Endothelial cell of umbilical vein (primary cell): ENCODE measurements at regions not wholly inside any gene's neighbourhood (a gene's known extent, or its start where the extent isn't known, plus 50 kb on each side); places are given as distances from the start of the nearest gene placed in this dataset.

Experiments
- BruUV-seq: library from RNA; stranded (reverse); fragments of 400-500 nt; replicated peaks from 2 replicates; lab custom pipeline; 2021; lab: Mats Ljungman, UMichigan
- CTCF ChIA-PET: fragments of 300-600, 350-600 bp; sonication (Branson Sonifier 250); formaldehyde crosslinking; loops from one replicate; lab custom pipeline; 2021; ENCODE audit warnings: antibody characterized with exemption, inconsistent platforms; lab: Charles Lee
- POLR2A ChIA-PET: fragments of 300-600, 350-600 bp; sonication (Branson Sonifier 250); formaldehyde crosslinking; loops from one replicate; lab custom pipeline; 2021; ENCODE audit warnings: antibody characterized with exemption, inconsistent platforms; lab: Charles Lee
- DNase-seq: peaks from one replicate; pipeline ENCODE4 v3.0.0-alpha.2; 2011; ENCODE audit warnings: low read depth, low spot score
- FAIRE-seq: peaks from 2 replicates; lab custom pipeline; 2011; peaks lifted over from hg19 to GRCh38; lab: Jason Lieb, UNC
- H2AFZ ChIP-seq: 2 replicates; pipeline ENCODE4 v1.6.0; 2012; ENCODE audit warnings: low read depth, low read length, control low read depth, inconsistent platforms
- H3K27ac ChIP-seq: 2 replicates; pipeline ENCODE4 v1.5.1; 2011; ENCODE audit warnings: low read depth, mild to moderate bottlenecking, control low read depth, low read length, moderate library complexity; ENCODE audit not compliant: insufficient read depth
- H3K27me3 ChIP-seq, 2 experiments: 2 replicates each; pipeline versions ENCODE4 v1.6.0 to v1.6.1; 2011; ENCODE audit warnings: low read length in 2 of 2, mixed read lengths in 1 of 2; ENCODE audit not compliant: control insufficient read depth in 2 of 2, insufficient read depth in 2 of 2
- H3K36me3 ChIP-seq, 2 experiments: 2 replicates in 1 of 2; 3 replicates in 1 of 2; pipeline ENCODE4 v1.5.1; 2011; ENCODE audit warnings: low read length in 2 of 2, mild to moderate bottlenecking in 1 of 2, moderate library complexity in 1 of 2; ENCODE audit not compliant: control insufficient read depth in 2 of 2, insufficient read depth in 2 of 2; ENCODE audit errors: extremely low read depth in 1 of 2
- H3K4me1 ChIP-seq: 3 replicates; pipeline ENCODE4 v1.5.1; 2011; ENCODE audit warnings: mild to moderate bottlenecking, low read length; ENCODE audit not compliant: control insufficient read depth, insufficient read depth; ENCODE audit errors: extremely low read depth
- H3K4me2 ChIP-seq: 2 replicates; pipeline ENCODE4 v1.6.1; 2011; ENCODE audit warnings: low read length, control low read depth, mixed read lengths; ENCODE audit not compliant: insufficient read depth
- H3K4me3 ChIP-seq, 3 experiments: fragments of 200-600 bp in 1 of 3; sonication (generic), shearing (Covaris generic) in 1 of 3; replicated peaks in 1 of 3; 2 replicates each; pipeline ENCODE4 v1.5.1; 2011 to 2016; ENCODE audit warnings: control low read depth in 3 of 3, low read length in 3 of 3, mild to moderate bottlenecking in 2 of 3, inconsistent platforms in 1 of 3, low read depth in 1 of 3, moderate library complexity in 1 of 3; ENCODE audit not compliant: insufficient read depth in 1 of 3
- H3K79me2 ChIP-seq: 2 replicates; pipeline ENCODE4 v1.6.0; 2012; ENCODE audit warnings: low read length, inconsistent platforms; ENCODE audit not compliant: control insufficient read depth, insufficient read depth
- H3K9ac ChIP-seq: replicated peaks from 2 replicates; pipeline ENCODE3; 2011; ENCODE audit warnings: low read length, control low read depth; ENCODE audit not compliant: insufficient read depth; ENCODE audit errors: extremely low read depth
- H3K9me1 ChIP-seq: replicated peaks from 3 replicates; pipeline ENCODE4 v1.6.0; 2011; ENCODE audit warnings: mild to moderate bottlenecking, low read length; ENCODE audit not compliant: control insufficient read depth, insufficient read depth; ENCODE audit errors: extremely low read depth
- H3K9me3 ChIP-seq: replicated peaks from 2 replicates; pipeline ENCODE4 v1.5.1; 2012; ENCODE audit warnings: low read length, inconsistent platforms; ENCODE audit not compliant: control insufficient read depth, insufficient read depth
- H4K20me1 ChIP-seq: replicated peaks from 2 replicates; pipeline ENCODE3; 2011; ENCODE audit warnings: mild to moderate bottlenecking, low read length; ENCODE audit not compliant: control insufficient read depth, insufficient read depth; ENCODE audit errors: extremely low read depth
- EZH2 ChIP-seq: IDR thresholded peaks from 2 replicates; pipeline ENCODE4 v1.6.1; 2012; ENCODE audit warnings: borderline replicate concordance, low read depth, mild to moderate bottlenecking, moderate library complexity, low read length, inconsistent platforms; ENCODE audit not compliant: severe bottlenecking
- FOS ChIP-seq: IDR thresholded peaks from 2 replicates; pipeline ENCODE4 v1.6.1; 2011; ENCODE audit warnings: mild to moderate bottlenecking, low read length, moderate library complexity, borderline replicate concordance; ENCODE audit not compliant: insufficient read depth
- GATA2 ChIP-seq: IDR thresholded peaks from 2 replicates; pipeline ENCODE4 v1.7.0; 2011; ENCODE audit warnings: low read depth, mild to moderate bottlenecking, moderate library complexity, mixed read lengths, low read length; ENCODE audit not compliant: insufficient read length, insufficient read depth
- JUN ChIP-seq: IDR thresholded peaks from 2 replicates; pipeline ENCODE4 v1.6.1; 2011; ENCODE audit warnings: borderline replicate concordance, low read depth; ENCODE audit not compliant: insufficient read length, insufficient read depth
- MYC ChIP-seq: IDR thresholded peaks from one replicate; pipeline ENCODE4 v1.6.1; 2011; ENCODE audit warnings: mild to moderate bottlenecking, low read depth, low read length
- POLR2A ChIP-seq: IDR thresholded peaks from 2 replicates; pipeline ENCODE4 v1.6.1; 2012; ENCODE audit warnings: low read depth, mild to moderate bottlenecking, control low read depth, low read length
- POLR2AphosphoS5 ChIP-seq: IDR thresholded peaks from 2 replicates; pipeline ENCODE4 v1.6.1; 2012; ENCODE audit warnings: low read depth, mild to moderate bottlenecking, control low read depth, low read length, moderate library complexity; ENCODE audit not compliant: insufficient read depth
- dilution Hi-C: fragments of 300-500 bp; cut with MboI; formaldehyde crosslinking; loops from one replicate; pipeline ENCODE4 v1.15.0; 2019; ENCODE audit warnings: low sequenced_read_pairs; ENCODE audit not compliant: extremely low pct_ligation_motif_present
- intact Hi-C: fragments of 100-400 bp; cut with micrococcal nuclease; formaldehyde crosslinking; loops from one replicate; pipeline ENCODE4 v1.10.0; 2022
- TF ChIP-seq, protein P1 (sequence below), 2 donors: IDR thresholded peaks; 1 replicate in 1 of 2; 2 replicates in 1 of 2; pipeline ENCODE4 v1.5.1; 2011; ENCODE audit warnings: low read length in 2 of 2, mild to moderate bottlenecking in 2 of 2, moderate library complexity in 2 of 2, control low read depth in 1 of 2, inconsistent platforms in 1 of 2, low read depth in 1 of 2; ENCODE audit not compliant: insufficient read depth in 1 of 2; ENCODE audit errors: extremely low read depth in 1 of 2
- TF ChIP-seq, protein P2 (sequence below): IDR thresholded peaks from 2 replicates; pipeline ENCODE4 v1.6.1; 2011; ENCODE audit not compliant: insufficient read depth, insufficient read length

GRCh38 chr4:180098586-180098985 lies 2144.6 kb upstream of the TENM3 start:
- no peak overlapping the region for H3K9ac ChIP-seq
- no peaks in the 10 kb centered on the region for H3K9me1 ChIP-seq
- TF ChIP-seq MYC, result no peak
- TF ChIP-seq, protein P1, sequence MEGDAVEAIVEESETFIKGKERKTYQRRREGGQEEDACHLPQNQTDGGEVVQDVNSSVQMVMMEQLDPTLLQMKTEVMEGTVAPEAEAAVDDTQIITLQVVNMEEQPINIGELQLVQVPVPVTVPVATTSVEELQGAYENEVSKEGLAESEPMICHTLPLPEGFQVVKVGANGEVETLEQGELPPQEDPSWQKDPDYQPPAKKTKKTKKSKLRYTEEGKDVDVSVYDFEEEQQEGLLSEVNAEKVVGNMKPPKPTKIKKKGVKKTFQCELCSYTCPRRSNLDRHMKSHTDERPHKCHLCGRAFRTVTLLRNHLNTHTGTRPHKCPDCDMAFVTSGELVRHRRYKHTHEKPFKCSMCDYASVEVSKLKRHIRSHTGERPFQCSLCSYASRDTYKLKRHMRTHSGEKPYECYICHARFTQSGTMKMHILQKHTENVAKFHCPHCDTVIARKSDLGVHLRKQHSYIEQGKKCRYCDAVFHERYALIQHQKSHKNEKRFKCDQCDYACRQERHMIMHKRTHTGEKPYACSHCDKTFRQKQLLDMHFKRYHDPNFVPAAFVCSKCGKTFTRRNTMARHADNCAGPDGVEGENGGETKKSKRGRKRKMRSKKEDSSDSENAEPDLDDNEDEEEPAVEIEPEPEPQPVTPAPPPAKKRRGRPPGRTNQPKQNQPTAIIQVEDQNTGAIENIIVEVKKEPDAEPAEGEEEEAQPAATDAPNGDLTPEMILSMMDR (IDR thresholded peaks at IDR 0.05; ENCODE audit: extremely low read depth in 1 of 2, insufficient read depth in 1 of 2, low read depth in 1 of 2, low read length in 2 of 2), result no peak
- no peak for TF ChIP-seq EZH2
- TF ChIP-seq FOS, result no peak
- TF ChIP-seq, protein P2, sequence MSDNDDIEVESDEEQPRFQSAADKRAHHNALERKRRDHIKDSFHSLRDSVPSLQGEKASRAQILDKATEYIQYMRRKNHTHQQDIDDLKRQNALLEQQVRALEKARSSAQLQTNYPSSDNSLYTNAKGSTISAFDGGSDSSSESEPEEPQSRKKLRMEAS, result no peak
- POLR2A ChIA-PET, result no interaction called here
- FAIRE-seq (no peak), DNase-seq (no peak)
- no peaks in the 10 kb centered on the region for H3K4me1 ChIP-seq
- no peak overlapping the region for H3K4me2 ChIP-seq
- no peak overlapping the region for H3K27ac ChIP-seq
- H3K9me3 ChIP-seq, result peaks cover 3% of the 10 kb centered on the region
- intact Hi-C loops (no loop called here), dilution Hi-C loops (no loop called here)
- H3K36me3 ChIP-seq, result no peaks in the 10 kb centered on the region
- no peaks in the 10 kb centered on the region for H3K27me3 ChIP-seq
- H3K4me3 ChIP-seq, result no peak overlapping the region
- no peak overlapping the region for H2AFZ ChIP-seq
- CTCF ChIA-PET, result no interaction called here
- no peaks in the 10 kb centered on the region for H4K20me1 ChIP-seq
- BruUV-seq, result no TSS peak
- no peaks in the 10 kb centered on the region for H3K79me2 ChIP-seq

DNA sequence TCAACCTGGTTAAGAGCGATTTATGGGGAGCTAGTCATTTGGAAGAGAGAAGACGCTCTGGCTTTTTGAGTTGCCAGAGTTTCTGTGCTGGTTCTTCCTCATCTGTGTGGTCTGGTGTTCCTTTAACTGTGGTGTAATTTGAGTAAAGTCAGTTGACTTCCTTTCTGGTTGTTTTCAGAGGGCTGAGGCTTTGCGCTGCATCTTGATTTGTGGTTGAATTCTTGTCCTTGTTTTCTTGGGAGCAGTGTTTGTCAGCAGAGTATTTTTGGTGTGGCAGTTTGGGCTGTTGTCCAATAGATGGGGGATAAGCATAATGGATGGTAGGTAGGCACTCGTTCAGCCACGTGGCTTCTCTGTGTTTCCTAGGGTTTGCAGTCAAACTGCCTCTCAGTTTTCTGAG lies 2143.2 kb upstream of the TENM3 start:
- Histone ChIP-seq H3K9ac (no peak overlapping the region), H3K9me3 (peaks cover 3% of the 10 kb centered on the region), H3K36me3 (no peaks in the 10 kb centered on the region), H3K4me3 (no peak overlapping the region), H3K4me2 (no peak overlapping the region), H3K9me1 (no peaks in the 10 kb centered on the region), H4K20me1 (no peaks in the 10 kb centered on the region), H3K27ac (no peak overlapping the region), H3K79me2 (no peaks in the 10 kb centered on the region), H3K4me1 (no peaks in the 10 kb centered on the region), H3K27me3 (no peaks in the 10 kb centered on the region), H2AFZ (no peak overlapping the region)
- BruUV-seq, result no TSS peak
- POLR2A ChIA-PET, result no interaction called here
- CTCF ChIA-PET, result no interaction called here
- DNase-seq (no peak), FAIRE-seq (no peak)
- intact Hi-C loops (no loop called here), dilution Hi-C loops (no loop called here)
- no peak for TF ChIP-seq GATA2
- TF ChIP-seq MYC, result no peak
- no peak for TF ChIP-seq POLR2A
- no peak for TF ChIP-seq EZH2
- TF ChIP-seq, protein P1 (IDR thresholded peaks at IDR 0.05; ENCODE audit: extremely low read depth in 1 of 2, insufficient read depth in 1 of 2, low read depth in 1 of 2, low read length in 2 of 2), result no peak
- TF ChIP-seq, protein P2, result no peak
- TF ChIP-seq POLR2AphosphoS5, result no peak
- TF ChIP-seq FOS, result no peak
- no peak for TF ChIP-seq JUN
